HL-60 (cell line): ENCODE measurements at regions not wholly inside any gene's neighbourhood (a gene's known extent, or its start where the extent isn't known, plus 50 kb on each side); places are given as distances from the start of the nearest gene placed in this dataset.

Experiments used
- DNase-seq, 2 experiments: peaks; one replicate each; pipeline ENCODE4 v3.0.0-alpha.2; 2010 to 2020; ENCODE audit warnings: low read depth in 1 of 2, low spot score in 1 of 2
- H3K27ac ChIP-seq: fragments of 250-450 bp; sonication (Bioruptor Pico); replicated peaks from 2 replicates; pipeline ENCODE4 v1.5.1; 2020; ENCODE audit warnings: mild to moderate bottlenecking, moderate library complexity
- H3K27me3 ChIP-seq: fragments of 250-450 bp; sonication (Bioruptor Pico); 2 replicates; pipeline ENCODE4 v1.5.1; 2021; ENCODE audit warnings: mild to moderate bottlenecking, moderate library complexity; ENCODE audit not compliant: insufficient read depth, poor library complexity, severe bottlenecking
- H3K4me3 ChIP-seq: replicated peaks from 2 replicates; pipeline ENCODE4 v1.5.1; 2011; ENCODE audit warnings: mild to moderate bottlenecking, control low read depth, low read length; ENCODE audit not compliant: insufficient read depth
- CTCF ChIP-seq: IDR thresholded peaks from one replicate; pipeline ENCODE4 v1.5.1; 2011; ENCODE audit warnings: low read length, control low read depth, inconsistent platforms; ENCODE audit not compliant: insufficient read depth
- GABPA ChIP-seq: IDR thresholded peaks from 2 replicates; pipeline ENCODE4 v1.6.1; 2012; ENCODE audit warnings: low read depth
- POLR2AphosphoS5 ChIP-seq: IDR thresholded peaks from 2 replicates; pipeline ENCODE4 v1.6.1; 2012; ENCODE audit warnings: low read depth
- REST ChIP-seq: IDR thresholded peaks from 2 replicates; pipeline ENCODE4 v1.6.1; 2012; ENCODE audit warnings: low read depth; ENCODE audit not compliant: insufficient replicate concordance
- SPI1 ChIP-seq: IDR thresholded peaks from 2 replicates; pipeline ENCODE4 v1.6.1; 2012; ENCODE audit warnings: low read depth, mild to moderate bottlenecking, borderline replicate concordance

DNA sequence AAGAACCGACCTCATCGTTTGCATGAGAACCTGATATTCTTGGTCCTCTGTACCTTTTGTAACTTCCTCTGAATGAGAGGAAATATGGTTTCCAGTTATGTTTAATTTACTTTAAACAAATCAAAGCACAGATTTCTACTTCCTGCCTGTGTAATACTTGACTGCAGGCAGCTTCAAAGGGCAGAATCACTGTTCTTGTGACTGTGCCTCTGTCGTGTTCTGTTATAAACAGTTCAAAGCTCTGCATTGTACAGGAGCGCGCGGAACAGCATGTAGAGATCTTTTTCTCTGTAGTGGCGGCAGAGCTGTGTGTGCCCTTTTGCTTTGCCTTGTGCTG, 73.2 kb upstream of the CLDN5 start:
- Histone ChIP-seq H3K27me3 (no peaks in the 10 kb centered on the region), H3K27ac (no peak overlapping the region), H3K4me3 (no peak overlapping the region)
- DNase-seq: no peak
- no peak for TF ChIP-seq POLR2AphosphoS5
- no peak for TF ChIP-seq CTCF
- no peak for TF ChIP-seq GABPA
- no peak for TF ChIP-seq SPI1
- no peak for TF ChIP-seq REST

- DNase-seq: peak in 1 of 2 experiments; percentile 66
- TF ChIP-seq POLR2AphosphoS5: no peak
- no peak for TF ChIP-seq CTCF
- TF ChIP-seq SPI1: no peak
- no peak for TF ChIP-seq GABPA
- TF ChIP-seq REST: no peak
- H3K27me3 ChIP-seq: no peaks in the 10 kb centered on the region
- no peak overlapping the region for H3K4me3 ChIP-seq
- H3K27ac ChIP-seq: no peak overlapping the region
Measured at GRCh38 chr22:19598054-19598855, 74.0 kb upstream of the CLDN5 start.

DNA sequence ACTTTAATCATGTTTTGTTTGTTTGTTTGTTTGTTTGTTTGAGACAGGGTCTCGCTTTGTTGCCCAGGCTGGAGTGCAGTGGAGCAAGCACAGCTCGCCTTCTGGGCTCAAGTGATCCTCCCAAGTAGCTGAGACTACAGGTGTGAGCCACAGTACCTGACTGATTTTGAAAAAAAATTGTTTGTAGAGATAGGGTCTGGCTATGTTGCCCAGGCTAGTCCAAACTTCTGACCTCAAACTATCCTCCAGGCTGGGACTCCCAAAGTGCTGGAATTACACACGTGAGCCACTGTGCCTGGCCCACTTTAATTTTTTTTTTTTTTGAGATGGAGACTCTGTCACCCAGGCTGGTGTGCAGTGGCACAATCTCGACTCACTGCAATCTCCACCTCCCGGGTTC, 74.8 kb upstream of the CLDN5 start:
- H3K27ac ChIP-seq: no peak overlapping the region
- DNase-seq: no peak
- no peaks in the 10 kb centered on the region for H3K27me3 ChIP-seq
- no peak for TF ChIP-seq REST
- no peak for TF ChIP-seq CTCF
- TF ChIP-seq SPI1: no peak
- TF ChIP-seq POLR2AphosphoS5: no peak
- TF ChIP-seq GABPA: no peak
- no peak overlapping the region for H3K4me3 ChIP-seq
